SU-DHL-6 (cell line): ENCODE measurements at regions not wholly inside any gene's neighbourhood (a gene's known extent, or its start where the extent isn't known, plus 50 kb on each side); places are given as distances from the start of the nearest gene placed in this dataset.

Experiments
- H2AFZ ChIP-seq: fragments of 200-600 bp; sonication (generic); 2 replicates; pipeline ENCODE4 v1.6.1; 2014; ENCODE audit warnings: low read depth, mild to moderate bottlenecking, moderate library complexity, mixed read lengths, antibody characterized with exemption, low read length; ENCODE audit not compliant: severe bottlenecking
- H3F3A ChIP-seq: fragments of 200-600 bp; shearing (Covaris generic); 2 replicates; pipeline ENCODE4 v1.6.0; 2016; ENCODE audit warnings: antibody characterized with exemption, mild to moderate bottlenecking; ENCODE audit not compliant: insufficient read depth
- H3K27ac ChIP-seq: fragments of 200-600 bp; sonication (generic); 2 replicates; pipeline ENCODE4 v1.5.1; 2016; ENCODE audit warnings: low read depth, mild to moderate bottlenecking, low read length, moderate library complexity, mixed read lengths
- H3K27me3 ChIP-seq: fragments of 200-600 bp; sonication (generic), shearing (Covaris generic); 2 replicates; pipeline ENCODE4 v1.6.0; 2014; ENCODE audit warnings: mild to moderate bottlenecking, low read length
- H3K36me3 ChIP-seq: fragments of 200-600 bp; sonication (generic); 2 replicates; pipeline ENCODE4 v1.6.1; 2014; ENCODE audit warnings: mild to moderate bottlenecking, low read length, mixed read lengths
- H3K4me2 ChIP-seq: fragments of 300-600, 200-600 bp; shearing (Covaris generic), sonication (generic); 2 replicates; pipeline ENCODE4 v1.6.0; 2014; ENCODE audit warnings: low read length, low read depth, mild to moderate bottlenecking; ENCODE audit not compliant: poor library complexity, severe bottlenecking
- H3K4me3 ChIP-seq: fragments of 200-600 bp; sonication (generic); 2 replicates; pipeline ENCODE4 v1.5.1; 2014; ENCODE audit warnings: antibody characterized with exemption, low read length, mild to moderate bottlenecking, mixed read lengths; ENCODE audit not compliant: insufficient read depth, poor library complexity, severe bottlenecking
- H3K79me2 ChIP-seq: fragments of 200-600 bp; sonication (generic); 2 replicates; pipeline ENCODE4 v1.6.1; 2014; ENCODE audit warnings: mild to moderate bottlenecking, low read length, moderate library complexity; ENCODE audit not compliant: insufficient read depth
- H3K9ac ChIP-seq: fragments of 200-600 bp; sonication (generic); 2 replicates; pipeline ENCODE4 v1.7.0; 2014; ENCODE audit warnings: mild to moderate bottlenecking, low read length
- H3K9me2 ChIP-seq: fragments of 200-600 bp; sonication (generic); replicated peaks from 2 replicates; pipeline ENCODE4 v1.6.1; 2014; ENCODE audit warnings: low read length; ENCODE audit not compliant: insufficient read depth
- H3K9me3 ChIP-seq: fragments of 200-600 bp; sonication (generic); 2 replicates; pipeline ENCODE4 v1.6.1; 2014; ENCODE audit warnings: low read length, mixed read lengths; ENCODE audit not compliant: insufficient read depth
- H4K20me1 ChIP-seq: fragments of 200-600 bp; sonication (generic); 2 replicates; pipeline ENCODE4 v1.6.1; 2014; ENCODE audit warnings: low read depth, mild to moderate bottlenecking, antibody characterized with exemption, low read length, moderate library complexity, mixed read lengths
- EZH2phosphoT487 ChIP-seq: fragments of 200-600 bp; sonication (generic), shearing (Covaris generic); conservative IDR thresholded peaks from 2 replicates; pipeline ENCODE4 v1.6.1; 2018; ENCODE audit warnings: mild to moderate bottlenecking, antibody characterized with exemption, low read length, moderate library complexity, mixed read lengths
- TF ChIP-seq, protein P1 (sequence below): fragments of 200-600 bp; sonication (generic); IDR thresholded peaks from one replicate; pipeline ENCODE4 v1.5.1; 2017; ENCODE audit warnings: antibody characterized with exemption, mild to moderate bottlenecking, low read length, moderate library complexity; ENCODE audit not compliant: insufficient read depth, poor library complexity, severe bottlenecking

GRCh38 chr2:126221506-126221905, 434.5 kb upstream of the GYPC start:
- no peaks in the 10 kb centered on the region for H3K36me3 ChIP-seq
- H2AFZ ChIP-seq, result no peak overlapping the region
- no peak for TF ChIP-seq EZH2phosphoT487
- TF ChIP-seq, protein P1, sequence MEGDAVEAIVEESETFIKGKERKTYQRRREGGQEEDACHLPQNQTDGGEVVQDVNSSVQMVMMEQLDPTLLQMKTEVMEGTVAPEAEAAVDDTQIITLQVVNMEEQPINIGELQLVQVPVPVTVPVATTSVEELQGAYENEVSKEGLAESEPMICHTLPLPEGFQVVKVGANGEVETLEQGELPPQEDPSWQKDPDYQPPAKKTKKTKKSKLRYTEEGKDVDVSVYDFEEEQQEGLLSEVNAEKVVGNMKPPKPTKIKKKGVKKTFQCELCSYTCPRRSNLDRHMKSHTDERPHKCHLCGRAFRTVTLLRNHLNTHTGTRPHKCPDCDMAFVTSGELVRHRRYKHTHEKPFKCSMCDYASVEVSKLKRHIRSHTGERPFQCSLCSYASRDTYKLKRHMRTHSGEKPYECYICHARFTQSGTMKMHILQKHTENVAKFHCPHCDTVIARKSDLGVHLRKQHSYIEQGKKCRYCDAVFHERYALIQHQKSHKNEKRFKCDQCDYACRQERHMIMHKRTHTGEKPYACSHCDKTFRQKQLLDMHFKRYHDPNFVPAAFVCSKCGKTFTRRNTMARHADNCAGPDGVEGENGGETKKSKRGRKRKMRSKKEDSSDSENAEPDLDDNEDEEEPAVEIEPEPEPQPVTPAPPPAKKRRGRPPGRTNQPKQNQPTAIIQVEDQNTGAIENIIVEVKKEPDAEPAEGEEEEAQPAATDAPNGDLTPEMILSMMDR, result no peak

GRCh38 chr2:126222278-126222677, 433.7 kb upstream of the GYPC start:
- Histone ChIP-seq H3K79me2 (no peaks in the 10 kb centered on the region), H3K9ac (no peak overlapping the region), H3K27ac (no peak overlapping the region), H3K9me3 (no peaks in the 10 kb centered on the region), H3F3A (no peaks in the 10 kb centered on the region), H3K36me3 (no peaks in the 10 kb centered on the region), H4K20me1 (no peaks in the 10 kb centered on the region), H2AFZ (no peak overlapping the region), H3K4me3 (no peak overlapping the region), H3K27me3 (no peaks in the 10 kb centered on the region), H3K9me2 (no peaks in the 10 kb centered on the region), H3K4me2 (no peak overlapping the region)
- TF ChIP-seq, protein P1, result no peak
- TF ChIP-seq EZH2phosphoT487, result no peak

More at GRCh38 chr2:126221506-126221905, 434.5 kb upstream of the GYPC start:
- H3K9ac ChIP-seq, result no peak overlapping the region
- H3F3A ChIP-seq, result no peaks in the 10 kb centered on the region
- no peak overlapping the region for H3K4me2 ChIP-seq
- no peaks in the 10 kb centered on the region for H3K27me3 ChIP-seq
- H3K79me2 ChIP-seq, result no peaks in the 10 kb centered on the region
- H3K27ac ChIP-seq, result no peak overlapping the region
- H3K9me2 ChIP-seq, result no peaks in the 10 kb centered on the region
- no peaks in the 10 kb centered on the region for H4K20me1 ChIP-seq
- H3K9me3 ChIP-seq, result no peaks in the 10 kb centered on the region
- no peak overlapping the region for H3K4me3 ChIP-seq

DNA sequence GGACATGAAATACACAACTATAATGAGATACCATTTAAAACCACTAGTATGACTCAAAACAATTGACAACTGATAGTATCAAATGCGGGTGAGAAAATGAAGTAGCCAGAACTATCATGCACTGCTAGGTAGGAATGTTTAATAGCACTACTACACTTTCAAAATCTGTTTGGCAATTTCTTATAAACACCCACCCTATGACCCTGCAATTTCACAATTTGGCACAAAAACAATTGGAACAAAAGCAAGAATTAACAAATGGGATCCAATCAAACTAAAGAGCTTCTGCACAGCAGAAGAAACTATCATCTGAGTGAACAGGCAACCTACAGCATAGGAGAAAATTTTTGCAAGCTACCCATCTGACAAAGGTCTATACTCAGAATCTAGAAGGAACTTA, 431.2 kb upstream of the GYPC start:
- TF ChIP-seq, protein P1, result no peak
- TF ChIP-seq EZH2phosphoT487, result no peak
- H3K4me2 ChIP-seq, result no peak overlapping the region
- H3K36me3 ChIP-seq, result no peaks in the 10 kb centered on the region
- no peak overlapping the region for H3K4me3 ChIP-seq
- H3K79me2 ChIP-seq, result no peaks in the 10 kb centered on the region
- no peaks in the 10 kb centered on the region for H4K20me1 ChIP-seq
- H3K27ac ChIP-seq, result no peak overlapping the region
- no peak overlapping the region for H3K9ac ChIP-seq
- H3K27me3 ChIP-seq, result no peaks in the 10 kb centered on the region
- no peak overlapping the region for H2AFZ ChIP-seq
- H3F3A ChIP-seq, result no peaks in the 10 kb centered on the region
- no peaks in the 10 kb centered on the region for H3K9me2 ChIP-seq
- H3K9me3 ChIP-seq, result no peaks in the 10 kb centered on the region
